22Rv1 (cell line): ENCODE measurements at regions not wholly inside any gene's neighbourhood (a gene's known extent, or its start where the extent isn't known, plus 50 kb on each side); places are given as distances from the start of the nearest gene placed in this dataset.
A peak's percentile ranks its signal among the peaks of the same experiment; 100 is the strongest.
"Not testable (repeated sequence)": the region's sequence is repeated elsewhere in the genome, so short reads cannot be mapped to it uniquely, and the experiment has no call there.

Experiments used
- H3K27ac ChIP-seq: fragments of 450-650 bp; 2 replicates; pipeline ENCODE4 v1.5.1; 2017
- ZFX ChIP-seq: fragments of 450-650 bp; IDR thresholded peaks from 2 replicates; pipeline ENCODE4 v1.6.1; 2017; ENCODE audit warnings: antibody characterized with exemption, borderline replicate concordance
- TF ChIP-seq, protein P1 (sequence below): fragments of 450-650 bp; IDR thresholded peaks from 2 replicates; pipeline ENCODE4 v1.5.1; 2017; ENCODE audit warnings: mild to moderate bottlenecking

DNA sequence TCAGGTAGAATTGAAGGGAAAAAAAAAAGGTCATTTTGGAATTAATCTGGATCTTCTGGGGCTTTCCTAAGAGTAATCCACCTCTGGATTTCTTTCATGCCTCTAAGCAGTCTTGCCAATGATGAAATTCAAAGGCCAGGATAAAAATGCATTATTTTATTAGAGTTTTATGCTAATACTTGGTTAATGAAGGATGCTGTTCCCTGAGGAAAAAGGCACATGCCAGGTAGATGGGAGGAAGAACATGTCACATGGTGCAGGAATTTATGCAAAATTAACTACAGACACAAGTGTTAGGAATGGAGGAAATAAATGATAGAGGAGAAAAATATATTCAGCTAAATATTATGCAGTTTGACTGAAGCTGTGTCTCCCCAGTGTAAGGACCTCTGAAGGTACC lies 792.0 kb downstream of the ETS1 start:
- TF ChIP-seq ZFX, result no peak
- TF ChIP-seq, protein P1, sequence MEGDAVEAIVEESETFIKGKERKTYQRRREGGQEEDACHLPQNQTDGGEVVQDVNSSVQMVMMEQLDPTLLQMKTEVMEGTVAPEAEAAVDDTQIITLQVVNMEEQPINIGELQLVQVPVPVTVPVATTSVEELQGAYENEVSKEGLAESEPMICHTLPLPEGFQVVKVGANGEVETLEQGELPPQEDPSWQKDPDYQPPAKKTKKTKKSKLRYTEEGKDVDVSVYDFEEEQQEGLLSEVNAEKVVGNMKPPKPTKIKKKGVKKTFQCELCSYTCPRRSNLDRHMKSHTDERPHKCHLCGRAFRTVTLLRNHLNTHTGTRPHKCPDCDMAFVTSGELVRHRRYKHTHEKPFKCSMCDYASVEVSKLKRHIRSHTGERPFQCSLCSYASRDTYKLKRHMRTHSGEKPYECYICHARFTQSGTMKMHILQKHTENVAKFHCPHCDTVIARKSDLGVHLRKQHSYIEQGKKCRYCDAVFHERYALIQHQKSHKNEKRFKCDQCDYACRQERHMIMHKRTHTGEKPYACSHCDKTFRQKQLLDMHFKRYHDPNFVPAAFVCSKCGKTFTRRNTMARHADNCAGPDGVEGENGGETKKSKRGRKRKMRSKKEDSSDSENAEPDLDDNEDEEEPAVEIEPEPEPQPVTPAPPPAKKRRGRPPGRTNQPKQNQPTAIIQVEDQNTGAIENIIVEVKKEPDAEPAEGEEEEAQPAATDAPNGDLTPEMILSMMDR, result no peak
- H3K27ac ChIP-seq, result no peak overlapping the region

DNA sequence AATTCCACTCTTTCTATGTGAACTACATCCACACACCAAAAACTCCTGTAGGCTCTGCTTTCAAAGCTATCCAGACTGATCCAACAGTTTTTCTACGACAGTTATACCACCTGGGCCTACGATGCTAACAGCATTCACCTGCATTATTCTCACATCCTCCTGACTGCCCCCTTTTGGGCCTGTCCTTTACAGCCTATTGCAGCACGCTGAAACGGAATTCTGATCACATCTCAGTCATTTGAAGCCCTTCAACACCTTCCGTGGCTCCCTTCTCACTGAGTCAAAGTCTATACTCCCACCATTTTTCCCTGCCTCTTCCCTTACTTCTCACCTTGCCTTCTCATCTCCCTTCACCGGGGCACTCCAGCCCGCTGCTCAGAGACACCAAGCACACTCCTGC lies 791.3 kb upstream of the KIRREL3 start:
- no peak for TF ChIP-seq ZFX
- TF ChIP-seq, protein P1, result no peak
- H3K27ac ChIP-seq, result no peak overlapping the region

DNA sequence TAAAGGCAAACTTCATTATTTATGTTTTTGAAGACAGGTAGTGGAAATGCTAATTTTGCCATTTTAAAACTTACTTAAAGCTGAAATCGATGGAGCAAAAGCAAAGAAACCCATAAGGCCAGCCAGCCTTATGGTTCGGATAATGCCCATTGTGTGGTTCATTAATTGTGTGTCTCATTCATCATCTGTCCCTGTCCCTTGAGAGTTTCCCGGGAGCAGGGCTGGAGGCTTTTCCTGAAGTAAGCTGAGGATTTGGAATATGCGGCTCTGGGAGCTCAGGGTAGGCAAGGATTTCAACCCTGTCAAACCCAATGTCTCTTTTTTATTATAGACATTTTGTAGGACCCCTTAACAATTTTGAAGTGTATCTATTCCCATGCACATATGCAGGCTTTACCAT lies 790.0 kb upstream of the KIRREL3 start:
- TF ChIP-seq, protein P1, result no peak
- no peak for TF ChIP-seq ZFX
- H3K27ac ChIP-seq, result no peak overlapping the region

DNA sequence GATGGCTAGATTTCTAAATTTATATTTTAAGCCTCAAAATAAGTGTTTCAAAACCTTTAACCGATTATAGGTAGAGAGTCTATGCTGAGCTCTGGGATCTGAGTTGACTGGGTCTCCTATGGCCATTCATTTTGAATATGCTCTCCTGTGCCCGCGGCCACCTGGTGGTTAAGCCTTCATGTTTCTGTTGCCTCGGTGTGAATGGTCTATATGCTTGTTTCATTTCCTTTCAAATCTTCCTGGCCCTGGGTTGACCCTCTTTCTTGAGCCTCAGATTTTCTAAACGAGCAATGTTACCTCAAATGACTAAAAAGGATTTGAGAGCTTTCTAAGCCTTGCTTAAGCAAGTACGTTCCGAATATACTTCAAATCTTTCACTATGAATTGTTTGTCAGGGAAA lies 789.4 kb upstream of the KIRREL3 start:
- no peak overlapping the region for H3K27ac ChIP-seq
- TF ChIP-seq, protein P1, result peak; percentile 51
- TF ChIP-seq ZFX, result no peak

DNA sequence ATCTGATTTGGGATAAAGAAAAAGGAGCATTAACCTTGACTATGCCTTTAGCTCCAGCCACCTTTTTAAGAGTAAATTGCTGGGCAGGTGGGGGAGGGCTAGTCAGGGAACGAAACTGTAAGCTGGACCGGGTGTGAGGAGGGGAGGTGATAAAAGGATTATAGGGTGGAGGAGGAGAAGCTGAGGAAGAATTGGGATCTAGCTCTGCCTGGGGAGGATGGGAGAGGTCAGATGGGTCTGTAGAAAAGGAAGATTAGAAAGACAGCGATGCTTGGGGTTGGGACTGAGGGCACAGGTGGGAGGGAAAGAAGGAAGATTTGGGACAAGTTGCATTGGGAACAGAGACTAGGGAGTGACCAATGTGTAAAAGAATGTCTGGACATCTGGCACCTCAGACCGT lies 772.4 kb upstream of the KIRREL3 start:
- not testable (repeated sequence) for H3K27ac ChIP-seq

DNA sequence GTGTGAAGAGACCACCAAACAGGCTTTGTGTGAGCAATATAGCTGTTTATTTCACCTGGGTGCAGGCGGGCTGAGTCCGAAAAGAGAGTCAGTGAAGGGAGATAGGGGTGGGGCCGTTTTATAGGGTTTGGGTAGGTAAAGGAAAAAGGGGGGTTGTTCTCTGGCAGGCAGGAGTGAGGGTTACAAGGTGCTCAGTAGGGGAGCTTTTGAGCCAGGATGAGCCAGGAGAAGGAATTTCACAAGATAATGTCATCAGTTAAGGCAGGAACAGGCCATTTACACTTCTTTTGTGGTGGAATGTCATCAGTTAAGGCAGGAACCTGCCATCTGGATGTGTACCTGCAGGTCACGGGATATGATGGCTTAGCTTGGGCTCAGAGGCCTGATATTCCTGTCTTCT lies 768.4 kb upstream of the KIRREL3 start:
- H3K27ac ChIP-seq, result not testable (repeated sequence)

DNA sequence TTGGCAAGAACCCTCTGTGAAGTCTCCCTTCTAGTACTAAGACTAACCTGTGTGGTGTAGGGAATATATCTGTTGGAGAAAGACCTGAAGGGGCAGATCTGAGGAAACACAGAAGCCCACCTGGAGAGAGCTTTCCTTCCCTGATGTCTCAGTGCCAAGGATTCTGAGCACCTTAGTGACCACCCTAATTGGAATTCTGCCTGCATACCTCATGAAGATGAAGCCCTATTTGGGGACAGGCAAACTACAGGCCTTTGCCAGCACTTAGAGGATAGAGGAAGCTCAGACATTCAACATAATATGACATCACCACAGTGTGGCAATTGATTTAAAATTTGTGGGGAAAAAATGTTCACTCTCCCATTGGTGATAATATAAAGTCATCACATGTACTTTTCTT lies 766.2 kb upstream of the KIRREL3 start:
- H3K27ac ChIP-seq, result no peak overlapping the region
- no peak for TF ChIP-seq ZFX
- TF ChIP-seq, protein P1, result no peak

DNA sequence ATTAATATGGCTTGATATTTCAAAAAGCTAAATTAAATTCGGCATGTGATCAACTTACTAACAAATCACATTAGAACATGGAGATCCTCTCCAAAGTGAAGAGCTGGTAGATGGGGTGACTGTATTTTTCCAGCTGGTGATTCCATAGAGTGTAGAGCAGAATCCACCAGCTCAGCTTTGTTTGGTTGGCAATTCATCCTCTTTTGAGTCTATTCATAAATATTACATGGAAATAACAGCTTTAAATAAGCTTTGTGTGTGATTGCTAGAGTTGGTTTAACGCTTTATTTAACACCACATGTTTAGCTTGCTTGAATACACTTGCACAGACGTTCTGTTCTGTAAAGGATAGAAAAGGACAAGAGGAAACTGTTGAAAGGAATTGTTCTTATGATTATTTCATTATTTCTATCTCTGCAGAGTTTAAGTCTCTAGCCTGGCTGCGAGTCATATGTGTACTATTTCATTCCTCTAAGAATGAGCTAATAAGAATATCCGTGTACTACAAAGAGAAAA lies 738.3 kb upstream of the KIRREL3 start:
- TF ChIP-seq ZFX, result no peak
- TF ChIP-seq, protein P1, result no peak
- no peak overlapping the region for H3K27ac ChIP-seq
